Gastroesophageal sphincter (tissue), 3 donors: ENCODE measurements at regions not wholly inside any gene's neighbourhood (a gene's known extent, or its start where the extent isn't known, plus 50 kb on each side); places are given as distances from the start of the nearest gene placed in this dataset.

Source experiments
- POLR2A ChIP-seq, 2 donors: fragments of 450-650 bp; IDR thresholded peaks; one replicate each; pipeline ENCODE4 v1.6.1; 2017; ENCODE audit warnings: antibody characterized with exemption in 2 of 2, mild to moderate bottlenecking in 2 of 2, moderate library complexity in 1 of 2
- POLR2AphosphoS5 ChIP-seq: sonication (generic); formaldehyde crosslinking; IDR thresholded peaks from one replicate; pipeline ENCODE4 v1.6.1; 2017; ENCODE audit warnings: antibody characterized with exemption
- TF ChIP-seq, protein P1 (sequence below), 4 experiments: fragments of 200-600 bp in 2 of 4; fragments of 450-650 bp in 2 of 4; sonication (generic) in 1 of 4; IDR thresholded peaks; one replicate each; pipeline ENCODE4 v1.5.1; 2017 to 2019; ENCODE audit warnings: antibody characterized with exemption in 4 of 4, mild to moderate bottlenecking in 2 of 4, moderate library complexity in 2 of 4

DNA sequence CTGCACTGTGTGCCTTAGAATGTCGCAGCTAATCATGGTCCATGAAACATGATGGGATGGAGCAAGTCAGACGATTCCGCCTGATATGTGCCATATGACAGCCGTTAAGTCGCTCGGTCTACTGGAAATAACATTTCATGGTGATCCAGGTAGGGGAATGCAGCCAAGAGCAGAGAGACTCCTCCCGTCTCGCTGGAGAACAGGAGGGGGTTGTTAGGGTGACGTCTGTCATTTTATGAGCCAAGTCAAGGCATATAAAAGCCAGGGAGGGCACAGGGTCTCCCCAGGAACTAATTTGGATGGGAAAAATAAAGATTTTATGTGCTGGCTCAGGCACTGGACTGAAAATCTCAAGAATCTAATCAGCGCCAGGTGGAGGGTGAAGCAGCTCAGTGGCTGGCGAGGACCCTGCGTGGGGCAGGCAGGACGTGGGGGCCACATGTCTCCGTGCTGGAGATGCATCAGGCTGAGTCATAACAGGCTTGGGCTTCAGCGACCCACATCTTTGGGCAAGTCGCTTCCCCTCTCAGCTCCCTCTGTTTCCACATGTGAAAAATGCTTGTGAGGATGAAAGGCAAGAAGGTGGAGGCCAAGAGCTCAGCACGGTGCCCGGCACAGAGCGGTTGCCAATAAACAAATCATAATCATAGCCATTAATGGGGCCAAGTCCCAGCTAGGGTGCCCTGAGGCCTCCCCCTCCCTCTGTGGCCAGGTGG lies 234.6 kb downstream of the ANKRD60 start:
- TF ChIP-seq, protein P1, sequence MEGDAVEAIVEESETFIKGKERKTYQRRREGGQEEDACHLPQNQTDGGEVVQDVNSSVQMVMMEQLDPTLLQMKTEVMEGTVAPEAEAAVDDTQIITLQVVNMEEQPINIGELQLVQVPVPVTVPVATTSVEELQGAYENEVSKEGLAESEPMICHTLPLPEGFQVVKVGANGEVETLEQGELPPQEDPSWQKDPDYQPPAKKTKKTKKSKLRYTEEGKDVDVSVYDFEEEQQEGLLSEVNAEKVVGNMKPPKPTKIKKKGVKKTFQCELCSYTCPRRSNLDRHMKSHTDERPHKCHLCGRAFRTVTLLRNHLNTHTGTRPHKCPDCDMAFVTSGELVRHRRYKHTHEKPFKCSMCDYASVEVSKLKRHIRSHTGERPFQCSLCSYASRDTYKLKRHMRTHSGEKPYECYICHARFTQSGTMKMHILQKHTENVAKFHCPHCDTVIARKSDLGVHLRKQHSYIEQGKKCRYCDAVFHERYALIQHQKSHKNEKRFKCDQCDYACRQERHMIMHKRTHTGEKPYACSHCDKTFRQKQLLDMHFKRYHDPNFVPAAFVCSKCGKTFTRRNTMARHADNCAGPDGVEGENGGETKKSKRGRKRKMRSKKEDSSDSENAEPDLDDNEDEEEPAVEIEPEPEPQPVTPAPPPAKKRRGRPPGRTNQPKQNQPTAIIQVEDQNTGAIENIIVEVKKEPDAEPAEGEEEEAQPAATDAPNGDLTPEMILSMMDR (IDR thresholded peaks at IDR 0.05), result no peak
- TF ChIP-seq POLR2A (IDR thresholded peaks at IDR 0.05) (no peak), POLR2AphosphoS5 (no peak)
